GM21576 (cell line): ENCODE measurements at regions not wholly inside any gene's neighbourhood (a gene's known extent, or its start where the extent isn't known, plus 50 kb on each side); places are given as distances from the start of the nearest gene placed in this dataset.
"Not testable (repeated sequence)": the region's sequence is repeated elsewhere in the genome, so short reads cannot be mapped to it uniquely, and the experiment has no call there.

ENCODE experiments used
- ATAC-seq: cut with Tn5 transposase; IDR thresholded peaks from one replicate; pipeline ENCODE4 v1.9.1; 2021; ENCODE audit warnings: mild to moderate bottlenecking, moderate library complexity; ENCODE audit not compliant: unreplicated experiment

DNA sequence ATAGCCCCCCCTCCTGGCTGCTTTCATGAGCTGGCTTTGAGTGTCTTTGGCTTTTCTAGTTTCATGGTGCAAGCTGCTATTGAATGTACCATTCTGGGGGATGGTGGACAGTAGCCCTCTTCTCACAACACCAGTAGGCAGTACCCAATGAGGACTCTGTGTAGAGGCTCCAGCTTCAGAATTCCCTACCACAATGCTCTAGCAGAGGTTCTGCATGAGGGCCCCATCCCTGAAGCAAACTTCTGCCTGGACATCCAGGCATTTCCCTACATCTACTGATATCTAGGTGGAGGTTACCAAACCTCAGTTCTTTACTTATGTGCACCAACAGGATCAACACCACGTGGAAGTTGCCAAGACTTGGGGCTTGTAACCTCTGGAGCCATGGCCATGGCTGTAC lies 1742.9 kb downstream of the SI start:
- ATAC-seq, result no peak

DNA sequence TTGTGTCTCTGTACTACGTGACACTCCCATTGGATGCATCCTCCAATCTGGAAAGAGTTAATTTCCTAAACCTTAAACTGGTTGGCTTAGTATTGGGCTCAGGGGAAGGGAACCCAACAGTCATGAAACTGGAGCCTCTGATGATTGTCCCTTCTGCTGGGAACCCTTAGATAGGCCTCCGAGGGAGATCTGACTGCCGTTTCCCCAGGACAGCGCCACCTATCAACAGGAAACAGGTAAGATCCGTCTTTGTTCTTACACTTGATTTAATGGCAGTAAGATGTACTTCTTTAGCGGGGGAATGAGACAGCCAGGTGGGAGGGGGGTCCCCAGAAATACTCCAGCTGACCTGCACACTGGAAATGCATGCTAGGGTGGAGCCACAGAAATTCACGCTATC lies 1749.6 kb downstream of the SI start:
- no peak for ATAC-seq

DNA sequence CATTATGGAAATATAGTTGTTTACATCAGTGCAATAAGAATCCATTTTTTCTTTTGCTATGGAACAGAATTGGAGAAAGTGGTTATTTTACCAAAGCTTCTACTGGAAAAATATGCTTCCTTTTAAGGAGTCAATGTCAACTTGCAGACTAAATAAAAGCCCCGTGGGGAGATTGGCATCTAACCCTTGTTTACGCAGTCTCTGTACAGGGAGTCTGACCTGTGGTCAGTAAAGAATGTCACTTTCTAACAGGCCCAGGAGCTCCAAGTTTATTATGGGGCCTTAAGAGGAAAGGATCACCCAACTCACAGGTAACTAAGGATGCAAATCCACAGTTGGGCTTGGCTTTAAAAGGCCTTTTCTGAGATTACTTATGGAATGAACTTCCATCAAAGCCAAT lies 1751.2 kb downstream of the SI start:
- ATAC-seq, result no peak

DNA sequence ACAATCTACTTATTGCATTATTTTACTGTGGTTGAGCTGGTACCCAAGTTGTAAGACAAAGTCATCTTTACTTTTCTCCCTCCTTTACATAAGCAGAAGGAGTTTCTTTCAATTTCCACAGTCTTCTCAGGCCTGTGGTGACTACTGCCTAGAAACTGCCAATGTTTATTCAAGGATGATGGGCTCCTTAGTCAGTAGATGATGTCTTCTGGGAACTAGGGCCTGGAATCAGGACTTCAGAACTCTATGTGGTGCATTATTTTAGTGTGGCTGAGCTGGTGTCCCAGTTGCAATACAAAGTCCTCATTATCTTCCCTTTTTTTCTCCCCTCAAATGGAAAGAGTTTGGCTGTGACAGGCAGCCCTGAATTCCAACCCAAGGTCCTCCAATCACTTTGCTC lies 1762.5 kb downstream of the SI start:
- ATAC-seq, result no peak

DNA sequence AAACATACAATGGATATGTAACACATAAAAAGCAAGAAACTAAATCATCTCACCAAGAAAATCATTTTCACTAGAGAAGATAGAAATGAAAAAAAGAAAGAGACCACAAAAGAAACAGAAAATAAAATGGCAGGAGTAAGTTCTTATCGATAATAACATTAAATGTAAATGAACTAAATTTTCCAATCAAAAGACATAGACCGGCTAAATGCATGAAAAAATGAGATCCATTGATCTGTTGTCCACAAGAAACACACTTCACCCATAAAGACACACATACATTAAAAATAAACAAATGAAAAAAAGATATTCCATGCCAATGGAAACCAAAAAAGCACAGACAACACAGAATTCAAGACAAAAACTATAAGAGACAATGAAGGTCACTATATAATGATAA lies 1771.9 kb downstream of the SI start:
- ATAC-seq, result no peak

DNA sequence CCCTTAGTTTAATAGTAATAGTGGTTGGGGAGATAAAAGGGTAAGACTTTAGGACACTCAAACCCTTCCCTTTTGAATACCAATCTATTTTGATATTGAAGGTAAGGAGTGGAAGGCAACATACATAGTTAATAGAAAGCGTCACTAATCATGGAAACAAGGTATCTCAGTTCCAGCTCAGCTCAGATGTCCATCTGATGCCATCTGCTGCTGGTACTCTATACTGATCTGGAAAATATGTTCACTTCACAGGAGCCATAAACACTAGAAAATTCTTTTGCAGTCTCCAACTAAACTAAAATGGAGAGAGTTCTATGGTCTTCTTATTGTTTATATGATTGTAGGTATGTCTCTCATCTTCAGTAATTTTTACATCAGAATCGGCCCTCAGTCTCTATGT lies 1777.1 kb downstream of the OTOL1 start:
- ATAC-seq, result no peak

DNA sequence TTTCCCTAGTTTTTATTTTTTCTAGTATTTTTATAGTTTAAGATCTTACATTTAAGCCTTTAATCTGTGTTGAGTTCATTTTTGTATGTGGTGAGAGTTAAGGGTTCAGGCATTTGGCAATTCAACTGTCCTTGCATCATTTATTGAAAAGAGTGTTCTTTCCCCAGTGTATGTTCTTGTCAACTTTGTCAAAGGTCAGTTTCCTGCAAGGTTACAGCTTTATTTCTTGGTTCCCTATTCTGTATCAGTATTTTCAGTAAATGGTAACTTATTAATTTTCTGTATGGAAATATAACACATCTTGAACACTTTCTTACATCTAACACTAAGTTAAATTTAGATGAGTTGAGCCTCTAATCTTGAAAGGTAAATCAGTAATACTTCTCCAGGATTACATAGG lies 1770.1 kb downstream of the OTOL1 start:
- ATAC-seq, result no peak

DNA sequence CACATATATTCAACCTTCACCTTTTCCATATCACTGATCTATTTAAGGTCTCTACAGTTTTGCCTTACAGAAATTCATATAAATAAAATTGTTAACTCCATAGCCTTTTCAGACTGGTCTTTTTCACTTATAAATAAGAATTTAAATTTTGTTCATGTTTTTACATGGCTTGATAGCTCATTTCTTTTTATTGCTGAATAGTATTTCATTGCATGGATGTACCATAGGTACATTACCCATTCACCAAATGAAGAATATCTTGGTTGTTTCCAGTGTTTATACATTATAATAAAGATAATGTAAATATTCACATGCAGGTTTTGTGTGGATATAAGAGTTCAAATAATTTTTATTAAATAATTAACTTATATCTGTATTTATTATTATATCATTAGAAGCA lies 1765.0 kb downstream of the OTOL1 start:
- ATAC-seq, result no peak

DNA sequence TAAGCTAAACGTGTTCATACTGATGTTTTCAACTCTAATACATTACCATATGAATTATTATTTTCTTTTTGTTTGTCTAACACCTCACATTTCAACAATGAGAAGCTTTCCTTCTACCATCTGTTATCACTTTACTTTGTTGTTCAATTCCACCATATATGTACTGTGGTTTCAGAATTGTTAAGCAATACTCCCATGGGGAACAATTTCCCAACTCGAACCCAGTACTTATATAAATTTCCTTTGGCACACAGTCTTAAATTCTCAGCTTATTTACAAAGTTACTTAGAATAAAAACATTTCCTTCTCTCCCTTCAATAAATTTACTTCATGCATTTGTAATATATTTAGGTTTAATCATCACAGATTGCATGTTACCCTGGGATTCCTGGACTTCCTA lies 1764.4 kb downstream of the OTOL1 start:
- no peak for ATAC-seq

DNA sequence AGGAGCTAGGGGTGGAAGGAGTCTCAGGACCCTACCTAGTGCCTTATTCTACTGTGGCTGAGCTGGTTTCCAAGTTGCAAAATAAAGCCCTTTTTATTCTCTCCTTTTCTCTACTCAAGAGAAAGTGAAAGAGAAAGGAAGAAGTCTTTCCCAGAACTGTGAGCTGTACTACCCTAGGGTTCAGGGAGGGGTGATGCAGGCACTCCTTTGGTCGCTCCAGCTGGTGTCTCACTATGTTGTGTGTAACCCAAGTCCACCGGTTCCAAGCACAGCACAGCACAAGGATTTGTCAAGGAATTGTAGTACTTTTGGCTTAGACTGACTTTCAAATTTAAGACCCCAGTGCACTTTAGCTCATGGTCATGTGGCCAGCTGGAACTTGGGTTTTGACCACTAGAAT lies 1721.7 kb downstream of the OTOL1 start:
- ATAC-seq, result no peak

DNA sequence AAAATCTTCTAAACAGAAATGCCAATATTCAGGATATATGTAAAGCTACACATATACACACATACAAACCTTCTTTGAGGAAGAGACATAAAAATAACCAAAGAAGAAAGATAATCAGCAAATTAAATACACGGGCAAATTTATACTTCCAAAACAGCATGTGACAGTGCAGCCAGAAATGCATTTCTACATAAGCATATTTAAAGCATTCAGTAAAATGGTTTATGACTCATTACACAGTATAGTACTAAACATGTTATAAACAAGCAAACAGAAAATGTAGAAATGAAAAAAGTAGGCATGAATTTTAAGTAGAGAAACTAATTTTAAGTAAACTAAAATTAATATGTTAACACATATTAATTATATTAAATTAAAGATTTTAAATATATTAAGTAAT lies 1717.2 kb downstream of the OTOL1 start:
- no peak for ATAC-seq

DNA sequence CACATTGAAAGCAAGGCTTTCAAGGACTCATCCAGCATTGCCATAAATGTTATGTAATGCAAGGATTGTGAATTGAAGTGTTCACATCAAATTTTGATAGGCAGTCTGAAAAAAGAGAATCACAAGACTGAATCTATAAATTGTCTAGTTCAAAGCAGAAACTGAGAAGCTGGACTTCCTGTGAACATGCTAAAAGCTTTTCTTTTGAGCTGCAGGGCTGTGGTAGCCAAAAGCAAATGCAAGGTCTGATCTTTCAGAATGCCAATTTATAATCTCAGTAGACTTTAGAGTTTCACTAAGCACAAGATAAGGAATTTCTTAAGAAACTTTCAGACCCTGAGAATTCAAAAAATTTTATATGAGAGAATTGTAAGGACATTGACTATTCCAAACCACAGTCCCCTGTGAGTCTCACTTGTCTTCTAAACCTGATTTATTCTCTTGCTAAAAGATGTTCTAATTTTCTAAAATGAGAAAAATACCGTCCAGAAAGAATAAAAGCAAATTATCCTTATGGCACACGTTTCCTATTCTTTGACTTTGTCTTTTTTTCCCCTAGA lies 1700.3 kb downstream of the OTOL1 start:
- ATAC-seq, result no peak

DNA sequence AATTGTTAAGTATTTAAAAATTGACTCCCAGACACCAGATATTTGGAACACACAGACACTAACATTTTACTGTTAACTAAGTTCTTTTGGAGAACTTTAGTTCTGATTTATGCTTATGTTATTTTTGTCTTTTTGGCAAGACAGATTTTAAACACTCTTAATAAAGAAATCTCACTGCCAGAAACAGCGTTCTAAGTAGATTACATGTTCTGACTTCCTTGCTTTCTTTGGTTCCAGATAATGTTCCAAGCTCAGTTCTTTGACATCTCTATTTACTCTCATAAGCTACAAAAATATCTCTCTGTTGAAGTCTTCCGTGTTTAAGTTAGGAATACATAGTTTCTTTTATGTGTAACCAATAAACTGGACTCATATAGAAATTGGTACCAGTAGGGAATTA lies 1699.6 kb downstream of the OTOL1 start:
- ATAC-seq, result no peak

DNA sequence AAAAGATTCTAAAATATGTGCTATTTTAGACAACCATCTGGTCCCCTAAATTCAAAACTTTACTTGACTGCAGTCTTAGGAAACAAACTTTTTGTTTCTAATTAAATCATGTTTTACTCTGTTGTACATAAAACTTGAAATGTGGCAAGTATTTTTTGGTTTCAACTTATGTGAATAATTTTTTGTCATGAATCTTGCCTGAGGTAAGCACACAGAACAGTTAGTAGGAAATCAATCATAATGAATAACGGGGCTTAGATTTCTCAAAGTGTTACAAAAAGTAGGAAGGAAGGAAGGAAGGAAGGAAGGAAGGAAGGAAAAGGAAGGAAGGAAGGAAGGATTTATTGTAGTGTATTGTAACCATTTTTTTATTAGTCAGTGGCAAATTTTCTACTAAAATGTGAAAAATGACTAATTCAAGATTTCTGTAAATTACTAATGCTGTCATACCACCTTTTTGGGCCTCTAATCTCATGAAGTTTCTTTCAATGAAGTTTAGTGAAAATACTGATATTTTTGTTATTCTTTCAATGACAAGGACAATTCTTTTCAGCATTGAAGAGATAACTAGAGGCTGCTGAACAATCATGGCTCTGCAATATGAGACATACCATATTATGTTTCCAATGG lies 1689.2 kb downstream of the OTOL1 start:
- no peak for ATAC-seq

DNA sequence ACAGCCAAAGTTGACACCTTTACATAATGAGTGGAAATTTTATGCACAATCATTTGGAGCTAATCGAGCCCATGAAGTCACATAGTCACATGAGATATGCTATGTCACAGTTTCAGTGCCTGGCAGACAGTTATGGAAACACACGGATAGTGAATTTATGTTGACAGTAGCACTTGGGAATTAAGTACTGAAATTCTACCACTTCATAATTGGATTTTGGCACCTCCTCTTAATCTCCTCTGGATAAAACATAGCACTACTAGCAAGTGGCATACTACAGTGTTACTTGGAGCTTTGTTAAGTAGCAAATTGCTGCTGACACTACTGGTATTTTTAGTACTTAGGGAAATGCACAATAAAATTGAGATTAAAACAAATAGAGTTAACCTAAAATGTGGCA lies 1679.4 kb downstream of the OTOL1 start:
- no peak for ATAC-seq

DNA sequence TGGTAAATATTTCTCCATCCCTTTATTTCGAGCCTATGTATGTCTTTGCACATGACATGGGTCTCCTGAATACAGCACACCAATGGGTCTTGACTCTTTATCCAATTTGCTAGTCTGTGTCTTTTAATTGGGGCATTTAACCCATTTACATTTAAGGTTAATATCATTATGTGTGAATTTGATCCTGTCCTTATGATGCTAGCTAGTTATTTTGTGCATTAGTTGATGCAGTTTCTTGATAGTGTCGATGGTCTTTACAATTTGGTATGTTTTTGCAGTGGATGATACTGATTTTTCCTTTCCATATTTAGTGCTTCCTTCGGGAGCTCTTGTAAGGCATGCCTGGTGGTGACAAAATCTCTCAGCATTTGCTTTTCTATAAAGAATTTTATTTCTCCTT lies 1675.9 kb downstream of the OTOL1 start:
- ATAC-seq, result not testable (repeated sequence)

DNA sequence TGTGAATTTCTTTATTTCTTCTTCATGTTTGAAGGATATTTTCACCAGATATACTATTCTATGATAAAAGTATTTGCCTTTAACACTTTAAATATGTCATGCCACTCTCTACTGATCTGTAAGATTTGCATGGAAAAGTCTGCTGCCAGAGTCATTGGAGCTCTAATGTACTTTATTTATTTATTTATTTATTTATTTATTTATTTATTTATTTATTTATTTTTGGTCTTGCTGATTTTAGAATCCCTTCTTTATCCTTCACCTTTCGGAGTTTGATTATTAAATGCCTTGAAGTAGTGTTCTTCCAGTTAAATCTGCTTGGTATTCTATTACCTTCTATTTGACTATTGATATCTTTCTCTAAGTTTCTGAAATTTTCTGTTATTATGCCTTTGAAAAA lies 1669.6 kb downstream of the OTOL1 start:
- ATAC-seq, result no peak

DNA sequence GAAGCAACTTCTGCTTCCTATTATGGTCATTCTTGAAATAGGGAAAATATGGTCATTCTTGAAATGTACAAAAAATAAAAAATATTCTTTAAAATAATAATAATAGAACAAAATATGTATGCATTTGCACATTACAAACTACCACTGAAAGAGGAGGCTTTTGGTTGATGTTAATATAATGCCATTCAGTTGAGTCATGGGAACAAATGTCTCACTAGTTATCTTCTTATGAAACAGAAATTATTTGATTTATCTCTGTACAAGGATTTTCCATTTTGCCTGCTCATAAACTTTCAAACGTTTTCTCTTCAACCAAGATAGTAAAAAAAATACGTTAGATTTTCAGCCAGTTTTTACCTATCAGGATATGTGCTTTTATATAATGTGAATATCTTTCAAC lies 1662.7 kb downstream of the OTOL1 start:
- no peak for ATAC-seq

DNA sequence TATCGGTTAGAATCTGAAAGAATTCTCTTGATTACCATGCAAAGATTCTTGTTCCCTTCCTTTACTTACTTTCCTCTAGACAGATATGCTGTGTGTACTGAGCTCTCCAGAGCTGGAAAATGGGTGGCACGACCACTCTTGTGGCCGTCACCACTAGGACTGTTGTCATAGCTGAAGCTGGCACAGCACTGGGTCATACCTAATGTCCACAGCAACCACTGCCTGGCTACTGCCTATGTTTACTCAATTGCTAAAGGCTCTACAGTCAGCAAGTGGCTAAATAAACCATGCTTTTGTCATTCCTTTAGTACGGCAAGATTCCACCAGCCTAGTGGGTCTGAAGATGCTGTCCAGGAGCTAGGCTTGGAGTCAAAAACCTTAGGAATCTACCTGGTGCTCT lies 1643.0 kb downstream of the OTOL1 start:
- ATAC-seq, result no peak

DNA sequence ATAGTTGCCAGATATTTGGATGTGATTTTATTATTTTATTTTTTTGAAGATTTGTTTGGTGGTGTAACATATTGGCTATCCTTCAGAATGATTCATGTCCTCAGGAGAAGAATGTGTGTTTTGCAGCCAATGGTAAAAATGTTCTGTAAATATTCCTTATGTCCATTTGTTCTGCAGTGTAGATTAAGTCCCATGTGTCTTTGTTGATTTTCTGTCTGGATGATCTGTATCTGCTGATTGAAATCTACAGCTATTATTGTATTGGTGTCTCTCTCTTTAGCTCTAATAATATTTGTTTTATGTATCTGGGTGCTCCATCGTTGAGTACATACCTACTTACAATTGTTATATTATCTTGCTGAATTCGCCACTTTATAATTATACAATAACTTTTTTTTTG lies 1641.7 kb downstream of the OTOL1 start:
- ATAC-seq, result no peak

DNA sequence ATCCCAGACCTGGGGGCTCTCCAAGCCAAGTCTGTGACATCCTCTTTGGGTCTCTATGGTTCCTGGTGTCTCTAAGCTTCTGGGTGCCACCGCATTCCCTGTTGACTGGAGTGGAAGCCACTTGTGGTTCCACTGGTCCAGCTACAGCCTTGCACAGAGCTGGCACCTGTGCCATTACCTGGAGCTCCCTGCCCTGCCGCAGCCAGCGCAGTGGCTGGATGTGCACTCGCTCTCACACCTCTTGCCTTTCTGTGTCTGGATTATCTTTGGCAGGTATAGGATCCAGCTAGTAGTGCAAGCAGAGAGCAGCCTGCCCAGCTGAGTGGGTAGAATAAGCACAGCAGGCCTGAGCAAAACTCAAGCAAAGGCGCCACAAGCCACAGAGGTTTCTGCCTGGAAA lies 1635.5 kb downstream of the OTOL1 start:
- ATAC-seq, result no peak

DNA sequence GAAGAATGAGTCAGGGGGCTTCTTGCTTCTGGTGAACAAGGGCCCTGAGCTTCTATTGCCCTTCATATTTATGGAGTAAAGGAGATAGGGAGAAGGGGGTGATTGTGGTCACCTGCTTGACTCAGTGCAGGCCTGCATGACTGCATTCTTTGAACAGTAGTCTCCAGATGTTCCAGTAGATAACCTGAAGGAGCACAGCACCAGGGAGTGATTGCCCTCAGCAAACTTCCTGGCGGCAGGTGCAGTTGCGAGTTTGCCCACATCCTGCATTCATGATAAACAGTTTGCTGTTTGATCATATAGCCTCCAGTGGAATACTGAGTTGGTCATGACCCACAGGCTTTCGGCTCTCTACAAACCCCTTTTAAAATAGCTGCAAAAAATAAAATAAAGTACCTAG lies 1632.7 kb downstream of the OTOL1 start:
- no peak for ATAC-seq

DNA sequence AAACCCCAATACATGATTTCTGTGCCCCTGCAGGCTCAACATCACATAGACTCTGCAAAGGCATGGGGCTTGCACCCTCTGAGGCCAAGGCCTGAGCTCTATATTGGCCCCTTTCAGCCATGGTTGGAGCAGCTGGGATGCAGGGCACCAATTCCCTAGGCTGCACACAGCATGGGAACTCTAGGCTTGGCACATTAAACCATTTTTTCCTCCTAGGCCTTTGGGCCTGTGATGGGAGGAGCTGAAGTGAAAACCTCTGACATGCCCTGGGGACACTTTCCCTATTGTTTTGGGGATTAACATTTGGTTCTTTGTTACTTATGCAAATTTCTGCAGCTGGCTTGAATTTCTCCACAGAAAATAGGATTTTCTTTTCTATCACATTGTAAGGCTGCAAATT lies 1629.5 kb downstream of the OTOL1 start:
- ATAC-seq, result no peak
